Endothelial cell of umbilical vein (primary cell): ENCODE measurements at regions not wholly inside any gene's neighbourhood (a gene's known extent, or its start where the extent isn't known, plus 50 kb on each side); places are given as distances from the start of the nearest gene placed in this dataset.
A peak's percentile ranks its signal among the peaks of the same experiment; 100 is the strongest.

Experiments
- BruUV-seq: library from RNA; stranded (reverse); fragments of 400-500 nt; replicated peaks from 2 replicates; lab custom pipeline; 2021; lab: Mats Ljungman, UMichigan
- CTCF ChIA-PET: fragments of 300-600, 350-600 bp; sonication (Branson Sonifier 250); formaldehyde crosslinking; loops from one replicate; lab custom pipeline; 2021; ENCODE audit warnings: antibody characterized with exemption, inconsistent platforms; lab: Charles Lee
- POLR2A ChIA-PET: fragments of 300-600, 350-600 bp; sonication (Branson Sonifier 250); formaldehyde crosslinking; loops from one replicate; lab custom pipeline; 2021; ENCODE audit warnings: antibody characterized with exemption, inconsistent platforms; lab: Charles Lee
- DNase-seq: peaks from one replicate; pipeline ENCODE4 v3.0.0-alpha.2; 2011; ENCODE audit warnings: low read depth, low spot score
- FAIRE-seq: peaks from 2 replicates; lab custom pipeline; 2011; peaks lifted over from hg19 to GRCh38; lab: Jason Lieb, UNC
- H2AFZ ChIP-seq: 2 replicates; pipeline ENCODE4 v1.6.0; 2012; ENCODE audit warnings: low read depth, low read length, control low read depth, inconsistent platforms
- H3K27ac ChIP-seq: 2 replicates; pipeline ENCODE4 v1.5.1; 2011; ENCODE audit warnings: low read depth, mild to moderate bottlenecking, control low read depth, low read length, moderate library complexity; ENCODE audit not compliant: insufficient read depth
- H3K27me3 ChIP-seq, 2 experiments: 2 replicates each; pipeline versions ENCODE4 v1.6.0 to v1.6.1; 2011; ENCODE audit warnings: low read length in 2 of 2, mixed read lengths in 1 of 2; ENCODE audit not compliant: control insufficient read depth in 2 of 2, insufficient read depth in 2 of 2
- H3K36me3 ChIP-seq, 2 experiments: 2 replicates in 1 of 2; 3 replicates in 1 of 2; pipeline ENCODE4 v1.5.1; 2011; ENCODE audit warnings: low read length in 2 of 2, mild to moderate bottlenecking in 1 of 2, moderate library complexity in 1 of 2; ENCODE audit not compliant: control insufficient read depth in 2 of 2, insufficient read depth in 2 of 2; ENCODE audit errors: extremely low read depth in 1 of 2
- H3K4me1 ChIP-seq: 3 replicates; pipeline ENCODE4 v1.5.1; 2011; ENCODE audit warnings: mild to moderate bottlenecking, low read length; ENCODE audit not compliant: control insufficient read depth, insufficient read depth; ENCODE audit errors: extremely low read depth
- H3K4me2 ChIP-seq: 2 replicates; pipeline ENCODE4 v1.6.1; 2011; ENCODE audit warnings: low read length, control low read depth, mixed read lengths; ENCODE audit not compliant: insufficient read depth
- H3K4me3 ChIP-seq, 3 experiments: fragments of 200-600 bp in 1 of 3; sonication (generic), shearing (Covaris generic) in 1 of 3; replicated peaks in 1 of 3; 2 replicates each; pipeline ENCODE4 v1.5.1; 2011 to 2016; ENCODE audit warnings: control low read depth in 3 of 3, low read length in 3 of 3, mild to moderate bottlenecking in 2 of 3, inconsistent platforms in 1 of 3, low read depth in 1 of 3, moderate library complexity in 1 of 3; ENCODE audit not compliant: insufficient read depth in 1 of 3
- H3K79me2 ChIP-seq: 2 replicates; pipeline ENCODE4 v1.6.0; 2012; ENCODE audit warnings: low read length, inconsistent platforms; ENCODE audit not compliant: control insufficient read depth, insufficient read depth
- H3K9ac ChIP-seq: replicated peaks from 2 replicates; pipeline ENCODE3; 2011; ENCODE audit warnings: low read length, control low read depth; ENCODE audit not compliant: insufficient read depth; ENCODE audit errors: extremely low read depth
- H3K9me1 ChIP-seq: replicated peaks from 3 replicates; pipeline ENCODE4 v1.6.0; 2011; ENCODE audit warnings: mild to moderate bottlenecking, low read length; ENCODE audit not compliant: control insufficient read depth, insufficient read depth; ENCODE audit errors: extremely low read depth
- H3K9me3 ChIP-seq: replicated peaks from 2 replicates; pipeline ENCODE4 v1.5.1; 2012; ENCODE audit warnings: low read length, inconsistent platforms; ENCODE audit not compliant: control insufficient read depth, insufficient read depth
- H4K20me1 ChIP-seq: replicated peaks from 2 replicates; pipeline ENCODE3; 2011; ENCODE audit warnings: mild to moderate bottlenecking, low read length; ENCODE audit not compliant: control insufficient read depth, insufficient read depth; ENCODE audit errors: extremely low read depth
- EZH2 ChIP-seq: IDR thresholded peaks from 2 replicates; pipeline ENCODE4 v1.6.1; 2012; ENCODE audit warnings: borderline replicate concordance, low read depth, mild to moderate bottlenecking, moderate library complexity, low read length, inconsistent platforms; ENCODE audit not compliant: severe bottlenecking
- FOS ChIP-seq: IDR thresholded peaks from 2 replicates; pipeline ENCODE4 v1.6.1; 2011; ENCODE audit warnings: mild to moderate bottlenecking, low read length, moderate library complexity, borderline replicate concordance; ENCODE audit not compliant: insufficient read depth
- GATA2 ChIP-seq: IDR thresholded peaks from 2 replicates; pipeline ENCODE4 v1.7.0; 2011; ENCODE audit warnings: low read depth, mild to moderate bottlenecking, moderate library complexity, mixed read lengths, low read length; ENCODE audit not compliant: insufficient read length, insufficient read depth
- MAX ChIP-seq: IDR thresholded peaks from 2 replicates; pipeline ENCODE4 v1.6.1; 2011; ENCODE audit not compliant: insufficient read depth, insufficient read length
- POLR2A ChIP-seq: IDR thresholded peaks from 2 replicates; pipeline ENCODE4 v1.6.1; 2012; ENCODE audit warnings: low read depth, mild to moderate bottlenecking, control low read depth, low read length
- POLR2AphosphoS5 ChIP-seq: IDR thresholded peaks from 2 replicates; pipeline ENCODE4 v1.6.1; 2012; ENCODE audit warnings: low read depth, mild to moderate bottlenecking, control low read depth, low read length, moderate library complexity; ENCODE audit not compliant: insufficient read depth
- dilution Hi-C: fragments of 300-500 bp; cut with MboI; formaldehyde crosslinking; loops from one replicate; pipeline ENCODE4 v1.15.0; 2019; ENCODE audit warnings: low sequenced_read_pairs; ENCODE audit not compliant: extremely low pct_ligation_motif_present
- intact Hi-C: fragments of 100-400 bp; cut with micrococcal nuclease; formaldehyde crosslinking; loops from one replicate; pipeline ENCODE4 v1.10.0; 2022

GRCh38 chr2:187971893-187972292 lies 319.8 kb upstream of the GULP1 start:
- Histone ChIP-seq H2AFZ (no peak overlapping the region), H3K9me3 (no peaks in the 10 kb centered on the region), H3K79me2 (no peaks in the 10 kb centered on the region), H3K9ac (no peak overlapping the region), H3K4me1 (no peaks in the 10 kb centered on the region), H3K27me3 (no peaks in the 10 kb centered on the region), H3K4me3 (no peak overlapping the region), H3K27ac (no peak overlapping the region), H3K36me3 (no peaks in the 10 kb centered on the region), H3K9me1 (no peaks in the 10 kb centered on the region), H4K20me1 (no peaks in the 10 kb centered on the region), H3K4me2 (no peak overlapping the region)
- ChIA-PET CTCF (no interaction called here), POLR2A (no interaction called here)
- intact Hi-C loops = no loop called here
- no peak for DNase-seq
- dilution Hi-C loops = no loop called here
- BruUV-seq = no TSS peak
- no peak for FAIRE-seq
- TF ChIP-seq POLR2A = no peak

GRCh38 chr2:187976259-187976985 lies 315.3 kb upstream of the GULP1 start:
- Histone ChIP-seq H3K4me2 (no peak overlapping the region), H3K27ac (no peak overlapping the region), H3K79me2 (no peaks in the 10 kb centered on the region), H4K20me1 (no peaks in the 10 kb centered on the region), H3K36me3 (no peaks in the 10 kb centered on the region), H2AFZ (no peak overlapping the region), H3K4me1 (no peaks in the 10 kb centered on the region), H3K27me3 (no peaks in the 10 kb centered on the region), H3K9me3 (no peaks in the 10 kb centered on the region), H3K4me3 (no peak overlapping the region), H3K9me1 (no peaks in the 10 kb centered on the region), H3K9ac (no peak overlapping the region)
- dilution Hi-C loops = no loop called here
- ChIA-PET POLR2A (no interaction called here), CTCF (no interaction called here)
- DNase-seq (no peak), FAIRE-seq (no peak)
- TF ChIP-seq POLR2A = no peak
- TF ChIP-seq EZH2 = no peak
- TF ChIP-seq POLR2AphosphoS5 = no peak
- TF ChIP-seq MAX = no peak
- TF ChIP-seq GATA2 = no peak
- TF ChIP-seq FOS = peak; percentile 31
- BruUV-seq = no TSS peak
- intact Hi-C loops = no loop called here
